ENCODE measurements at regions not wholly inside any gene's neighbourhood (a gene's known extent, or its start where the extent isn't known, plus 50 kb on each side); places are given as distances from the start of the nearest gene placed in this dataset.
A peak's percentile ranks its signal among the peaks of the same experiment; 100 is the strongest.

GRCh38 chr13:75195495-75196146 lies 286.3 kb downstream of the TBC1D4 start:
- no peaks in the 10 kb centered on the region for H3K36me3 ChIP-seq (ENCODE audit: control insufficient read depth, insufficient read depth, low read length)
- no peak overlapping the region for H2AFZ ChIP-seq (ENCODE audit: low read length)
- TF ChIP-seq CTCF (conservative IDR thresholded peaks at IDR 0.05 in 1 of 2, IDR thresholded peaks at IDR 0.05 in 1 of 2; ENCODE audit: low read depth in 1 of 2, low read length in 2 of 2) (no peak), EZH2 (IDR thresholded peaks at IDR 0.05; ENCODE audit: low read length, missing control alignments) (no peak)
- no peaks in the 10 kb centered on the region for H3K9me3 ChIP-seq (ENCODE audit: control insufficient read depth, insufficient read depth, low read depth, low read length)
- no peaks in the 10 kb centered on the region for H3K4me1 ChIP-seq (ENCODE audit: control insufficient read depth, extremely low read depth, insufficient read depth, low read length)
- H3K4me3 ChIP-seq (replicated peaks in 1 of 4; ENCODE audit: control extremely low read depth in 1 of 4, insufficient read depth in 1 of 4, low read depth in 3 of 4, low read length in 4 of 4): no peak overlapping the region
- no peaks in the 10 kb centered on the region for H4K20me1 ChIP-seq (ENCODE audit: control insufficient read depth, extremely low read depth, insufficient read depth, low read length)
- no peaks in the 10 kb centered on the region for H3K27me3 ChIP-seq (ENCODE audit: control insufficient read depth, insufficient read depth, low read length)
- H3K27ac ChIP-seq (ENCODE audit: insufficient read depth, low read length): no peak overlapping the region
- H3K79me2 ChIP-seq (ENCODE audit: control insufficient read depth, insufficient read depth, low read length): no peaks in the 10 kb centered on the region
- peak in 1 of 2 donors; percentile 33 for DNase-seq (ENCODE audit: low read depth in 2 of 2)
- H3K4me2 ChIP-seq (ENCODE audit: extremely low read depth, insufficient read depth, low read length): no peak overlapping the region
- no peak overlapping the region for H3K9ac ChIP-seq (ENCODE audit: insufficient read depth, low read length)

GRCh38 chr13:75194717-75195462 lies 287.1 kb downstream of the TBC1D4 start:
- Histone ChIP-seq H4K20me1 (ENCODE audit: control insufficient read depth, extremely low read depth, insufficient read depth, low read length) (no peaks in the 10 kb centered on the region), H3K79me2 (ENCODE audit: control insufficient read depth, insufficient read depth, low read length) (no peaks in the 10 kb centered on the region), H3K27ac (ENCODE audit: insufficient read depth, low read length) (no peak overlapping the region), H3K27me3 (ENCODE audit: control insufficient read depth, insufficient read depth, low read length) (no peaks in the 10 kb centered on the region), H3K9ac (ENCODE audit: insufficient read depth, low read length) (no peak overlapping the region), H3K36me3 (ENCODE audit: control insufficient read depth, insufficient read depth, low read length) (no peaks in the 10 kb centered on the region), H3K4me1 (ENCODE audit: control insufficient read depth, extremely low read depth, insufficient read depth, low read length) (no peaks in the 10 kb centered on the region), H2AFZ (ENCODE audit: low read length) (no peak overlapping the region), H3K4me2 (ENCODE audit: extremely low read depth, insufficient read depth, low read length) (no peak overlapping the region), H3K9me3 (ENCODE audit: control insufficient read depth, insufficient read depth, low read depth, low read length) (no peaks in the 10 kb centered on the region), H3K4me3 (replicated peaks in 1 of 4; ENCODE audit: control extremely low read depth in 1 of 4, insufficient read depth in 1 of 4, low read depth in 3 of 4, low read length in 4 of 4) (no peak overlapping the region)
- no peak for DNase-seq (ENCODE audit: low read depth in 2 of 2)
- TF ChIP-seq CTCF (conservative IDR thresholded peaks at IDR 0.05 in 1 of 2, IDR thresholded peaks at IDR 0.05 in 1 of 2; ENCODE audit: low read depth in 1 of 2, low read length in 2 of 2) (no peak), EZH2 (IDR thresholded peaks at IDR 0.05; ENCODE audit: low read length, missing control alignments) (no peak)

- no peak for TF ChIP-seq EZH2 (IDR thresholded peaks at IDR 0.05; ENCODE audit: low read length, missing control alignments)
- TF ChIP-seq CTCF (conservative IDR thresholded peaks at IDR 0.05 in 1 of 2, IDR thresholded peaks at IDR 0.05 in 1 of 2; ENCODE audit: low read depth in 1 of 2, low read length in 2 of 2): no peak
- Histone ChIP-seq H3K79me2 (ENCODE audit: control insufficient read depth, insufficient read depth, low read length) (no peaks in the 10 kb centered on the region), H3K4me2 (ENCODE audit: extremely low read depth, insufficient read depth, low read length) (no peak overlapping the region), H3K4me3 (replicated peaks in 1 of 4; ENCODE audit: control extremely low read depth in 1 of 4, insufficient read depth in 1 of 4, low read depth in 3 of 4, low read length in 4 of 4) (no peak overlapping the region), H3K4me1 (ENCODE audit: control insufficient read depth, extremely low read depth, insufficient read depth, low read length) (peaks cover 2% of the 10 kb centered on the region), H4K20me1 (ENCODE audit: control insufficient read depth, extremely low read depth, insufficient read depth, low read length) (no peaks in the 10 kb centered on the region), H3K27me3 (ENCODE audit: control insufficient read depth, insufficient read depth, low read length) (no peaks in the 10 kb centered on the region), H3K9me3 (ENCODE audit: control insufficient read depth, insufficient read depth, low read depth, low read length) (no peaks in the 10 kb centered on the region), H3K27ac (ENCODE audit: insufficient read depth, low read length) (no peak overlapping the region), H3K9ac (ENCODE audit: insufficient read depth, low read length) (no peak overlapping the region), H3K36me3 (ENCODE audit: control insufficient read depth, insufficient read depth, low read length) (no peaks in the 10 kb centered on the region), H2AFZ (ENCODE audit: low read length) (no peak overlapping the region)
- DNase-seq (ENCODE audit: low read depth in 2 of 2): peak in 1 of 2 donors; percentile 48
These were observed 295.6 kb downstream of the TBC1D4 start for GRCh38 chr13:75186379-75186778.

Measured in fibroblast of lung (primary cell).